Mesenchymal stem cell (in vitro differentiated cells and primary cell): ENCODE measurements at regions not wholly inside any gene's neighbourhood (a gene's known extent, or its start where the extent isn't known, plus 50 kb on each side); places are given as distances from the start of the nearest gene placed in this dataset.

Experiments used
- DNase-seq: peaks from one replicate; pipeline ENCODE4 v3.0.0-alpha.2; 2013
- H2AFZ ChIP-seq: one replicate; pipeline ENCODE4 v1.6.1; 2013; ENCODE audit warnings: low read depth, mild to moderate bottlenecking, control low read depth, inconsistent platforms, low read length, moderate library complexity
- H2AK5ac ChIP-seq: 2 replicates; pipeline ENCODE4 v1.6.1; 2013; ENCODE audit warnings: low read length, moderate library complexity, mild to moderate bottlenecking, inconsistent platforms; ENCODE audit not compliant: severe bottlenecking
- H2BK120ac ChIP-seq: one replicate; pipeline ENCODE4 v1.6.1; 2013; ENCODE audit warnings: low read depth, mild to moderate bottlenecking, inconsistent platforms, low read length, moderate library complexity
- H2BK12ac ChIP-seq, 2 experiments: one replicate each; pipeline ENCODE4 v1.6.1; 2013; ENCODE audit warnings: inconsistent platforms in 2 of 2, low read length in 2 of 2, mild to moderate bottlenecking in 2 of 2, moderate library complexity in 2 of 2, control low read depth in 1 of 2
- H2BK15ac ChIP-seq: one replicate; pipeline ENCODE4 v1.6.1; 2013; ENCODE audit warnings: mild to moderate bottlenecking, low read depth, inconsistent platforms; ENCODE audit not compliant: poor library complexity, severe bottlenecking
- H2BK5ac ChIP-seq: 2 replicates; pipeline ENCODE4 v1.6.1; 2013; ENCODE audit warnings: low read depth, mild to moderate bottlenecking, low read length, control low read depth, inconsistent platforms; ENCODE audit not compliant: poor library complexity, severe bottlenecking
- H3K14ac ChIP-seq, 2 experiments: one replicate each; pipeline ENCODE4 v1.6.1; 2013; ENCODE audit warnings: inconsistent platforms in 2 of 2, low read length in 2 of 2, control low read depth in 1 of 2, mild to moderate bottlenecking in 1 of 2, moderate library complexity in 1 of 2
- H3K18ac ChIP-seq, 2 experiments: one replicate each; pipeline ENCODE4 v1.6.1; 2013; ENCODE audit warnings: inconsistent platforms in 2 of 2, low read length in 2 of 2, control low read depth in 1 of 2, low read depth in 1 of 2, mild to moderate bottlenecking in 1 of 2
- H3K23ac ChIP-seq, 2 experiments: one replicate each; pipeline ENCODE4 v1.6.1; 2013; ENCODE audit warnings: inconsistent platforms in 2 of 2, low read length in 2 of 2, mild to moderate bottlenecking in 2 of 2, moderate library complexity in 2 of 2, control low read depth in 1 of 2
- H3K27ac ChIP-seq: 2 replicates; pipeline ENCODE4 v1.5.1; 2013; ENCODE audit warnings: mild to moderate bottlenecking, moderate library complexity, low read length, control low read depth, inconsistent platforms; ENCODE audit not compliant: poor library complexity, severe bottlenecking
- H3K27me3 ChIP-seq, 2 experiments: 2 replicates each; pipeline versions ENCODE4 v1.6.1 to v1.7.0; 2013; ENCODE audit warnings: low read length in 2 of 2, mild to moderate bottlenecking in 2 of 2, moderate library complexity in 2 of 2, control low read depth in 1 of 2, inconsistent platforms in 1 of 2; ENCODE audit not compliant: control insufficient read depth in 1 of 2, insufficient read depth in 1 of 2
- H3K36me3 ChIP-seq, 2 experiments: 2 replicates each; pipeline versions ENCODE4 v1.6.1 to v1.7.0; 2013; ENCODE audit warnings: low read length in 2 of 2, control low read depth in 1 of 2, inconsistent platforms in 1 of 2, low read depth in 1 of 2, mild to moderate bottlenecking in 1 of 2; ENCODE audit not compliant: insufficient read depth in 2 of 2, control insufficient read depth in 1 of 2
- H3K4ac ChIP-seq, 2 experiments: one replicate each; pipeline ENCODE4 v1.6.1; 2013; ENCODE audit warnings: inconsistent platforms in 2 of 2, low read length in 2 of 2, mild to moderate bottlenecking in 2 of 2, moderate library complexity in 2 of 2, control low read depth in 1 of 2, low read depth in 1 of 2
- H3K4me1 ChIP-seq: 2 replicates; pipeline ENCODE4 v1.6.1; 2013; ENCODE audit warnings: low read depth, low read length, control low read depth; ENCODE audit not compliant: control insufficient read depth, insufficient read depth
- H3K4me2 ChIP-seq: 2 replicates; pipeline ENCODE4 v1.6.1; 2013; ENCODE audit warnings: low read length, mild to moderate bottlenecking, inconsistent platforms; ENCODE audit not compliant: poor library complexity, severe bottlenecking
- H3K4me3 ChIP-seq, 2 experiments: 2 replicates each; pipeline versions ENCODE4 v1.5.1 to v1.7.0; 2013; ENCODE audit warnings: low read length in 2 of 2, mild to moderate bottlenecking in 2 of 2, control low read depth in 1 of 2, low read depth in 1 of 2; ENCODE audit not compliant: insufficient read depth in 1 of 2
- H3K79me1 ChIP-seq: replicated peaks from 2 replicates; pipeline ENCODE4 v1.6.1; 2013; ENCODE audit warnings: mild to moderate bottlenecking, control low read depth, low read length, inconsistent platforms; ENCODE audit not compliant: poor library complexity, severe bottlenecking
- H3K9ac ChIP-seq: 2 replicates; pipeline ENCODE4 v1.7.0; 2013; ENCODE audit warnings: mild to moderate bottlenecking, low read length, moderate library complexity
- H3K9me3 ChIP-seq: 2 replicates; pipeline ENCODE4 v1.7.0; 2013; ENCODE audit warnings: mild to moderate bottlenecking, low read length; ENCODE audit not compliant: control insufficient read depth
- H4K8ac ChIP-seq: one replicate; pipeline ENCODE4 v1.6.1; 2013; ENCODE audit warnings: inconsistent platforms, mild to moderate bottlenecking, low read length, moderate library complexity
- H4K91ac ChIP-seq: one replicate; pipeline ENCODE4 v1.6.1; 2013; ENCODE audit warnings: mild to moderate bottlenecking, low read length, inconsistent platforms
- WGBS: methylation state at CpG from one replicate; pipeline ENCODE4 v1.1.7; 2013; ENCODE audit warnings: mixed read lengths; 5-methylcytosine and 5-hydroxymethylcytosine counted together

DNA sequence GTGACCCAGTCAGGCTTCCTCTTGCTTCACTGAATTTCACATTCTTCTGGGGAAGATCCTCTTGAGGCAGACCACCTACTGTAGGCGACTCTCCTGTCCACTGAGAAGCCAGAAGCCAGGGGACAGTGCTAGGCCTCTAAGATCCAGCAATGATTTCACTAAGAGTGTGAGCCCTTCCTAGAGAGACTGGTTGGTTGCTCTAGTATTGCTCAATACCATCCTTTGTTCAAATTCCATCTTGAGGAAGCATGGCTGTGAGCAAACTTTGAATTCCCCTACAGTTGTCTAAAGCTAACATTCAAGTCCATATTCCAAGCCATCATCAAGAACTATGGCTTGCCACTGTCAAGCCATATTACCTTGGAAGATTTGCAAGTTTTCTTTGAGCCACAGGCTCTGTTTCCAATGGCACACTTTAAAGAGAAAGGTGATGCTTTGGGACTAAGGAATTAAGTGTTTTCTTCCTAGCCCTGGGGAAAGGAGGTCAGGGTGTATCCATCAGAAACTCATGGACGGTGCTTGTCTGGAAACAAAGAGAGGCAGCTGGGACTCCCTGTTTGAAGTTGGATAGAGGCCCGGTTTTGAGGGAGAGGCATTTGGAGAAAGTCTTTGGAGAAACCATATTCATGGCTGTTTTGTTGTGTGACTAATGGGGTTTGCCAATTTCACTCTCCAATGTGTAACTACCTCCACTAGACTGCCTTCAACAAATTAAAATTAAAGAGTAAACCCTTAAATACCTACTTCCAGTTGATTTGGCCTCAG, 1217.9 kb downstream of the VRK1 start:
- Histone ChIP-seq H2AK5ac (no peak overlapping the region), H3K36me3 (no peaks in the 10 kb centered on the region), H3K9me3 (no peaks in the 10 kb centered on the region), H2BK120ac (no peak overlapping the region), H3K4me1 (no peaks in the 10 kb centered on the region), H2BK15ac (no peak overlapping the region), H2BK5ac (no peak overlapping the region), H3K9ac (no peak overlapping the region), H4K8ac (no peak overlapping the region), H3K27me3 (no peaks in the 10 kb centered on the region), H3K4me2 (no peak overlapping the region), H3K14ac (no peak overlapping the region), H3K4ac (no peak overlapping the region), H3K4me3 (no peak overlapping the region), H3K27ac (no peak overlapping the region), H3K18ac (no peak overlapping the region), H3K23ac (no peak overlapping the region), H2AFZ (no peak overlapping the region), H4K91ac (no peak overlapping the region), H2BK12ac (no peak overlapping the region), H3K79me1 (no peaks in the 10 kb centered on the region)
- no peak for DNase-seq
- 65% methylated on average over 2 of the region's 3 CpGs for WGBS

DNA sequence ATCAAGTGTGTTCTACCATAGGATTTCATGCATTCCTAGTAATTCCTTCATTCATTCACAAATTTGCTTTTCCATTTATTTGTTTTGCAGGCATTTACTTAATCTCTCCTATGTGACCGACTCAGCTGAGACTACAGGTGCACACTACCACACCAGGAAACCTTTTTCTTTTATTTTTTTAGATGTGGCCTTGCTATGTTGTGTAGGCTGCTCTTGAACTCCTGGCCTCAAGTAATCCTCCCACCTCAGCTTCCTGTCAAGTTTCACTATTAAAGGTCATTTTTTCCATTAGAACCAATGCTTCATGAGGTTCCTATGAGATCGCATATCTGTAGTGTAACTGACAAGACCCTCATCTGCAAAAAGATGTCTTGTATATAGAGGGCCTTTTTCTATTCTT, 1218.7 kb downstream of the VRK1 start:
- Histone ChIP-seq H2AFZ (no peak overlapping the region), H3K4me1 (no peaks in the 10 kb centered on the region), H3K14ac (no peak overlapping the region), H3K4me2 (no peak overlapping the region), H3K27me3 (no peaks in the 10 kb centered on the region), H3K79me1 (no peaks in the 10 kb centered on the region), H4K8ac (no peak overlapping the region), H3K4ac (no peak overlapping the region), H3K36me3 (no peaks in the 10 kb centered on the region), H2BK120ac (no peak overlapping the region), H2BK12ac (no peak overlapping the region), H3K18ac (no peak overlapping the region), H2AK5ac (no peak overlapping the region), H2BK5ac (no peak overlapping the region), H3K4me3 (no peak overlapping the region), H3K9me3 (no peaks in the 10 kb centered on the region), H2BK15ac (no peak overlapping the region), H3K9ac (no peak overlapping the region), H3K27ac (no peak overlapping the region), H4K91ac (no peak overlapping the region), H3K23ac (no peak overlapping the region)
- DNase-seq = no peak
- 100% methylated on average over 1 of the region's 2 CpGs for WGBS

DNA sequence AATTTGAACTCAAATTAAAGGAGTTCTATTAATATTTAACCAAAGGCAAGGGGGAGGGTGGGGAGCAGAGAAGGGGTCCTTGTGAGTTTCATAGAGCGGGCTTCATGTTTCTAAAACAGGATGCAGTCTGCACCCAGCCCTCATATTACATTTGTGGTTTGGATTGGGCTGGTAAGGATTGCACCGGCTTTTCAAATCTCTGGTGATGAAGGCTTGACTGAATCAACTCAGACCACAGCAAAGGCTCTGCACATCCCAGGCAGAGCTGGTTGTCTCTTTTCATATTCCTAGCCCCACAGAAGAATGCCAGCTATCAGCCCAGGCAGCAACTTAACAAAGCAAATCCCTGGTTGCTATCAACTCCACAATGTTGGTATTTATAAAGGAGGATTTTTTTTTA, 1221.4 kb downstream of the VRK1 start:
- H3K9ac ChIP-seq = no peak overlapping the region
- H3K4me1 ChIP-seq = no peaks in the 10 kb centered on the region
- no peak overlapping the region for H2AFZ ChIP-seq
- WGBS = 83% methylated on average over 2 of the region's 2 CpGs
- H3K18ac ChIP-seq = no peak overlapping the region
- H4K91ac ChIP-seq = no peak overlapping the region
- no peak overlapping the region for H2AK5ac ChIP-seq
- no peaks in the 10 kb centered on the region for H3K9me3 ChIP-seq
- no peak overlapping the region for H2BK12ac ChIP-seq
- H2BK5ac ChIP-seq = no peak overlapping the region
- H3K27ac ChIP-seq = no peak overlapping the region
- H2BK15ac ChIP-seq = no peak overlapping the region
- H3K79me1 ChIP-seq = no peaks in the 10 kb centered on the region
- H4K8ac ChIP-seq = no peak overlapping the region
- no peak overlapping the region for H2BK120ac ChIP-seq
- H3K23ac ChIP-seq = no peak overlapping the region
- no peak overlapping the region for H3K4me3 ChIP-seq
- no peak for DNase-seq
- no peaks in the 10 kb centered on the region for H3K27me3 ChIP-seq
- H3K4me2 ChIP-seq = no peak overlapping the region
- no peak overlapping the region for H3K4ac ChIP-seq
- H3K36me3 ChIP-seq = no peaks in the 10 kb centered on the region
- no peak overlapping the region for H3K14ac ChIP-seq

DNA sequence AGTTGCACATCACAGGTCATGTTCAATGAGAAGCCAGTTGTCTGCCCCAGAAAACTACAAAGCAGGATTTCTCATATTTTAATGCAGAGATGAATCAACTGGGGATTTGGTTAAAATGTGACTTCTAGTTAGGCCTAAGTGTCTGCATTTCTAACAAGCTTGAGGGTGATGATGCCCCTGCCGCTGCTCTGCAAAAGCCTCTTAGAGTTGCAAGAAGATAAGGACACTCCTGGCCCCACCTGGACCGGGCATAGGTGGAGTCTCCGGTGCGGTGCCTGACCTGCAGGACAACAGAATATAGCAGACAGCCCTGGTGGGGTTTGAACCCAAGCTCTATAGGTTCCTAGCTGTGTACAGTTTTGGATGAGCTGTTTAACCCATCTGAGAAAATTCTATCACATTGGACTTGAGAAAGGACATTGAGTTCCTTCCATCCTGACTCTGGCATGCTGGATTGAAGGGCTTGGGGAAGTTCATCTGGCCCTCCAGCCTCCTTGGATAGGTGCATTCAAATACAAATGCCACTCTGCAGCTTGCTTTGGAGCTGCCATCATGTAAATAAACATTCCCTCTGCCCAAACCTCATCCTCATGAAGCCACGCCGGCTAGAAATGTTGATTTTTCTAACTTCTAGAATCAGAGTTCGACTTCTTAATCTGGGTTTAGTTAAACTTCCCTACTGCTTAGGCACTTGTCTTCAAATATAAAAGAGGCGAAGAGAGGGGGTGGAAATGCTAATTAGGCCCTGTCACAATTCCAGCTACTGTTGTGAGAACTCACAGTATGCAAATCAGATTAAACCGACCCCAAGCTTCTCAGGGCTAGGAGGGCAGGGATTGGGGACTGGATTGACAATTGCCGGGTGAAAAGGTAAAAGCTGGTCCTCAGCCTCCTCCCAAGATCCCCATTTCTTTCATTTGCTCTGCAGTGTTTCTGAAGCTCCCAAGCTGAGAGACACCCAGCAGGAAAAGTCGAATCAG, 1225.6 kb downstream of the VRK1 start:
- no peaks in the 10 kb centered on the region for H3K79me1 ChIP-seq
- H3K36me3 ChIP-seq = no peaks in the 10 kb centered on the region
- H2BK15ac ChIP-seq = no peak overlapping the region
- no peak for DNase-seq
- H3K4me1 ChIP-seq = no peaks in the 10 kb centered on the region
- no peak overlapping the region for H3K4me2 ChIP-seq
- H3K9ac ChIP-seq = no peak overlapping the region
- H3K27ac ChIP-seq = no peak overlapping the region
- no peak overlapping the region for H4K91ac ChIP-seq
- H3K4me3 ChIP-seq = no peak overlapping the region
- no peak overlapping the region for H2BK12ac ChIP-seq
- H3K18ac ChIP-seq = no peak overlapping the region
- H3K9me3 ChIP-seq = no peaks in the 10 kb centered on the region
- no peak overlapping the region for H3K14ac ChIP-seq
- whole genome bisulfite sequencing = 59% methylated on average over 6 of the region's 11 CpGs
- no peak overlapping the region for H2AFZ ChIP-seq
- no peak overlapping the region for H4K8ac ChIP-seq
- H2BK5ac ChIP-seq = no peak overlapping the region
- H2BK120ac ChIP-seq = no peak overlapping the region
- no peak overlapping the region for H2AK5ac ChIP-seq
- no peak overlapping the region for H3K4ac ChIP-seq
- no peaks in the 10 kb centered on the region for H3K27me3 ChIP-seq
- H3K23ac ChIP-seq = no peak overlapping the region
